Testis (tissue), 2 donors: ENCODE measurements at regions not wholly inside any gene's neighbourhood (a gene's known extent, or its start where the extent isn't known, plus 50 kb on each side); places are given as distances from the start of the nearest gene placed in this dataset.

ENCODE experiments used
- CTCF ChIP-seq, 3 experiments: fragments of 450-650 bp in 2 of 3; fragments of 200-600 bp in 1 of 3; sonication (generic) in 1 of 3; IDR thresholded peaks; one replicate each; pipeline ENCODE4 v1.5.1; 2016 to 2019; ENCODE audit warnings: antibody characterized with exemption in 3 of 3, mild to moderate bottlenecking in 2 of 3, moderate library complexity in 1 of 3
- POLR2A ChIP-seq: fragments of 450-650 bp; IDR thresholded peaks from one replicate; pipeline ENCODE4 v1.6.1; 2017; ENCODE audit warnings: antibody characterized with exemption, mild to moderate bottlenecking, moderate library complexity

GRCh38 chr10:111516144-111516543 is 439.3 kb downstream of the ADRA2A start:
- TF ChIP-seq CTCF (IDR thresholded peaks at IDR 0.05) (no peak), POLR2A (no peak)
